ENCODE measurements at regions not wholly inside any gene's neighbourhood (a gene's known extent, or its start where the extent isn't known, plus 50 kb on each side); places are given as distances from the start of the nearest gene placed in this dataset.

DNA sequence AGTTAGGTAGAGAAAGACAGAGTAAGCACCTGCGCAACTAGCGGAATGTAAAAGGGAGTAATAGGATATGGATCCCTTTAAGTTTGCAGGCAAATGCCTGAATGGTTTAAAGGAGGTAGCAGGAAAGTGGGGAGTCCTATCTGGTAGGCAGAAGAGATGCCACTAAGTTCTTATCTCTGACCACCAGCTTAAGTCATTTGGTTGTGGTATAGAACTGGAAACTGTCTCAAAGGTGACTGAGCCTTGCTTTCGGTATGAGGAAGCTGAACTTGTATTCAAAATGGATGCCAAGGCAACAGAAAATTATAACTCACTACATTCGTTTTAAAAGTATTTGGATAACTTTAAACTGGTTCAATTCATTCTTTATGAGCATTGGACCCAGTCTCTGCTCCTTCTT, 475.6 kb downstream of the DMRTA1 start:
- TF ChIP-seq, protein P1, sequence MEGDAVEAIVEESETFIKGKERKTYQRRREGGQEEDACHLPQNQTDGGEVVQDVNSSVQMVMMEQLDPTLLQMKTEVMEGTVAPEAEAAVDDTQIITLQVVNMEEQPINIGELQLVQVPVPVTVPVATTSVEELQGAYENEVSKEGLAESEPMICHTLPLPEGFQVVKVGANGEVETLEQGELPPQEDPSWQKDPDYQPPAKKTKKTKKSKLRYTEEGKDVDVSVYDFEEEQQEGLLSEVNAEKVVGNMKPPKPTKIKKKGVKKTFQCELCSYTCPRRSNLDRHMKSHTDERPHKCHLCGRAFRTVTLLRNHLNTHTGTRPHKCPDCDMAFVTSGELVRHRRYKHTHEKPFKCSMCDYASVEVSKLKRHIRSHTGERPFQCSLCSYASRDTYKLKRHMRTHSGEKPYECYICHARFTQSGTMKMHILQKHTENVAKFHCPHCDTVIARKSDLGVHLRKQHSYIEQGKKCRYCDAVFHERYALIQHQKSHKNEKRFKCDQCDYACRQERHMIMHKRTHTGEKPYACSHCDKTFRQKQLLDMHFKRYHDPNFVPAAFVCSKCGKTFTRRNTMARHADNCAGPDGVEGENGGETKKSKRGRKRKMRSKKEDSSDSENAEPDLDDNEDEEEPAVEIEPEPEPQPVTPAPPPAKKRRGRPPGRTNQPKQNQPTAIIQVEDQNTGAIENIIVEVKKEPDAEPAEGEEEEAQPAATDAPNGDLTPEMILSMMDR (IDR thresholded peaks at IDR 0.05), result no peak
- no peak for TF ChIP-seq POLR2A (IDR thresholded peaks at IDR 0.05)
